Central memory CD8-positive, alpha-beta T cell (primary cell): ENCODE measurements at regions not wholly inside any gene's neighbourhood (a gene's known extent, or its start where the extent isn't known, plus 50 kb on each side); places are given as distances from the start of the nearest gene placed in this dataset.

Source experiments
- ATAC-seq: fragments of 150-1000 bp; cut with Tn5 transposase; replicated peaks from 2 replicates; pipeline ENCODE4 v1.10.0; 2022; ENCODE audit warnings: mild to moderate bottlenecking, moderate FRiP score, moderate number of reproducible peaks; ENCODE audit not compliant: poor library complexity, severe bottlenecking; ENCODE audit errors: extremely low read depth
- DNase-seq, 2 donors: peaks; one replicate each; pipeline ENCODE4 v3.0.0; 2021; ENCODE audit warnings: low spot score in 2 of 2
- H3K27ac Mint-ChIP-seq: one replicate; pipeline ENCODE4 v1.8.0; 2022; ENCODE audit warnings: low read depth, mild to moderate bottlenecking, moderate library complexity, mixed read lengths
- H3K27me3 Mint-ChIP-seq: one replicate; pipeline ENCODE4 v1.8.0; 2022; ENCODE audit warnings: mixed read lengths
- H3K36me3 Mint-ChIP-seq: one replicate; pipeline ENCODE4 v1.8.0; 2022; ENCODE audit warnings: mild to moderate bottlenecking, moderate library complexity, mixed read lengths; ENCODE audit not compliant: insufficient read depth
- H3K4me1 Mint-ChIP-seq: one replicate; pipeline ENCODE4 v1.8.0; 2022; ENCODE audit warnings: mixed read lengths
- H3K4me3 Mint-ChIP-seq: one replicate; pipeline ENCODE4 v1.8.0; 2022; ENCODE audit warnings: mild to moderate bottlenecking, moderate library complexity, mixed read lengths
- H3K9me3 Mint-ChIP-seq: one replicate; pipeline ENCODE4 v1.8.0; 2022; ENCODE audit warnings: mixed read lengths

DNA sequence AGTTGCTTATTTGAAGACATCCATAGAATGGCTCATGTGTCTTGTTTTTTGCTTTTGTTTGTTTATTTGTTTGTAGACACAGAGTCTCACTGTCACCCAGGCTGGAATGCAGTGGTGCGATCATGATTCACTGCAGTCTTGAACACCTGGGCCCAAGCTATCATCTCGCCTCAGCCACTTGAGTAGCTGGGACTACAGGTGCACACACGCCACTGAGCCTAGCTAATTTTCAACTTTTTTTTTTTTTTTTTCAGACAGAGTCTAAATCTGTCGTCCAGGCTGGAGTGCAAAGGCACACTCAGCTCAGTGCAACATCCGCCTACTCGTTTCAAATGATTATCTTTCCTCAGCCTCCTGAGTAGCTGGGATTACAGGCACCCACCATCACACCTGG is 83.3 kb upstream of the KLF6 start:
- no peak for DNase-seq
- Mint-ChIP-seq H3K27ac (no peak overlapping the region), H3K27me3 (no peaks in the 10 kb centered on the region), H3K9me3 (no peaks in the 10 kb centered on the region), H3K4me3 (no peak overlapping the region), H3K36me3 (peaks cover 4% of the 10 kb centered on the region), H3K4me1 (peaks cover 39% of the 10 kb centered on the region)
- no peak for ATAC-seq

DNA sequence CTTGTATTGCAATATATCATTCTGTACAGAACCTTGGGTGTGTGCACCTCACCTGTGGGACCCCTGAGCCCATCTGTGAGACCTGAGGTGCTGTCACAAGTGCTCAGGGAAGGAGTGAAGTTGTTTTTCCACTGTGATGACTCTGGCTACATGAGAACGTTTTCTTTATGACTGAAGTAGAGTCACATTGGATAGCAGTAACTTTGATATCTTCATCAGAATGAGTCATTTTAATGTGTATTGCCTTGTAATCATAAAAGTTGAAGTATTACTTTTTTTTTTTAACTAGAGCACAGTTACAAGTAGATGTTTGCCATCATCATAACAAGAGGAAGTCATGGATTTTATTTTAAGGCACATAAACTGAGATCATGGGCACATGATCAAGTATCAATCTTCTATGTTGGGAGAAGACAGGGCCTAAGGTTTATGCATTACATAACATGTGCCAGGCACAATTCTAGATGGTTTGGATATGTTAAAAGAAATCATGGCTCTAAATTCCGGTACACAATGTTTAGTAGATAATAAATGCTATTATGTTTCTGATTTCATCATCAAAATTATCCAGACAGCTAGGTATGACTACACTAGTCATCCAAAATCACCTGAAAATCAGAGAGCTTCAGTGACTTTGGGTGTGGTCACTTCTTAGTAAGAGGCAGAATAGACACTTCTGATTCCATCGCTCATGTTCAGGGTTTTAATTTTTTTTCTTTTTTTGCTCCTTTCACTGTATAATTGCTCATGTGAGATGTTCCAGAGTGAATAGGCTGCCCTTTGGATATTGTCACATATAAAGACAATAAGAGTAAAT is 82.7 kb upstream of the KLF6 start:
- Mint-ChIP-seq H3K4me3 (no peak overlapping the region), H3K36me3 (peaks cover 3% of the 10 kb centered on the region), H3K27me3 (no peaks in the 10 kb centered on the region), H3K27ac (no peak overlapping the region), H3K9me3 (no peaks in the 10 kb centered on the region), H3K4me1 (peaks cover 33% of the 10 kb centered on the region)
- ATAC-seq (no peak), DNase-seq (no peak)

DNA sequence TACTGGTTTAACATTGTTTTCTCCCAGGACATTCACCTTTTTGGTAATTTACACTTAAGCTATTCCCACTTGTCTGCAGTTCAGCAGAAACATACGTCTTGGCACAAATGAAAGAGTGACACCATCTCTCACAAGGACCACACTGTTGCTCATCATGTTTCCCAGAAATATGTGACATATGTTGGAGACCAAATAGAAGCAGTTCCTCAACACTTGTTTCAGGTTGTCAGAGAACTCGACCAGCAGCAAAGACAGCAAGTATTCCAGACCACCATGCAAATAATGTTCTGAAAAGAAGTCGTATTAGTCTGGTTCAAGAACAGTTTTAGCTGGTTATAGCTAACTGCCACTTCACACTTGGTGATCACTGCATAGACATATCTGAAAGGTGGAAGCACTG is 81.3 kb upstream of the KLF6 start:
- H3K9me3 Mint-ChIP-seq = no peaks in the 10 kb centered on the region
- H3K27me3 Mint-ChIP-seq = no peaks in the 10 kb centered on the region
- peak overlapping the region; percentile 85 for H3K27ac Mint-ChIP-seq
- DNase-seq (no peak), ATAC-seq (no peak)
- peaks cover 1% of the 10 kb centered on the region for H3K36me3 Mint-ChIP-seq
- peaks cover 20% of the 10 kb centered on the region for H3K4me1 Mint-ChIP-seq
- H3K4me3 Mint-ChIP-seq = peak overlapping the region; percentile 7

DNA sequence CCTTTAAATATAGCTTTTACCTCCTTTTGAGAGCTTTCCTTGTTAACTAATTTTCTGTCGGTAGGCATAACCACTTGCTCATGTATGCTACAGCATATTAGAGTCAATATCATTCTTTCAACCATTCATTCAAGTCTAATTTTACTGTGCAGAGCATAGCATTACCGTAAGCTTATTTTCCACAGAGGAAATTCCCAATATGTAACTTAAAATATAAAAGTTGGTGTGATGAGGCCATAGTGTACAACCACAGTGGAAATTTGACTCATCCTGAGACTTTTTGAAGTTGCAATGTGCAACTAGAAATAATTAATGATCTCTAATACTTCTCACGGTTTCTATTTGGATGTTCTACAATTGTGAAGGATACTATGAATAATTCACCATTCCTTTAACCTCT is 80.6 kb upstream of the KLF6 start:
- peak overlapping the region; percentile 85 for H3K27ac Mint-ChIP-seq
- no peaks in the 10 kb centered on the region for H3K9me3 Mint-ChIP-seq
- no peaks in the 10 kb centered on the region for H3K27me3 Mint-ChIP-seq
- ATAC-seq = no peak
- no peak overlapping the region for H3K4me3 Mint-ChIP-seq
- H3K4me1 Mint-ChIP-seq = peaks cover 20% of the 10 kb centered on the region
- no peak for DNase-seq
- peaks cover 1% of the 10 kb centered on the region for H3K36me3 Mint-ChIP-seq

DNA sequence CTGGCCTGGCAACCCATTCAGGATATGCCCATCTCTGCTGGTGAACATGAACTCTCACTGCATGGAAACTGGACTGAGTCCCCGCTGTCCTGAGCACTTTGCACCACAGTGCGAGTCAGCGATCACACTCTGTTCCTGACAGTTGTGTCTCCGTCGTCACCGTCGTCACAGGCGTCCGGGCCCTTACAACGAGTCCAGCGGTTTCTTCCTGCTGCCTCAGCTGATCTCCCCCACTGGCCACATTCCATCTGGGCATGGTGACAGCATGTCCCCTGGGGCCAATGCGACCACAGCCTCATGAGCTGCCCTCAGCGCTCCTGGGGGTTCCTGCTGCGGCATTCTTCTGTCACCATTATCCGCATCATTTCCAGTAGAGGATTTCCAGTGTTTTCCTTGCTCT is 76.8 kb upstream of the KLF6 start:
- ATAC-seq = no peak
- Mint-ChIP-seq H3K27me3 (no peaks in the 10 kb centered on the region), H3K27ac (no peak overlapping the region), H3K36me3 (no peaks in the 10 kb centered on the region), H3K4me1 (peaks cover 12% of the 10 kb centered on the region), H3K4me3 (no peak overlapping the region), H3K9me3 (no peaks in the 10 kb centered on the region)
- no peak for DNase-seq

DNA sequence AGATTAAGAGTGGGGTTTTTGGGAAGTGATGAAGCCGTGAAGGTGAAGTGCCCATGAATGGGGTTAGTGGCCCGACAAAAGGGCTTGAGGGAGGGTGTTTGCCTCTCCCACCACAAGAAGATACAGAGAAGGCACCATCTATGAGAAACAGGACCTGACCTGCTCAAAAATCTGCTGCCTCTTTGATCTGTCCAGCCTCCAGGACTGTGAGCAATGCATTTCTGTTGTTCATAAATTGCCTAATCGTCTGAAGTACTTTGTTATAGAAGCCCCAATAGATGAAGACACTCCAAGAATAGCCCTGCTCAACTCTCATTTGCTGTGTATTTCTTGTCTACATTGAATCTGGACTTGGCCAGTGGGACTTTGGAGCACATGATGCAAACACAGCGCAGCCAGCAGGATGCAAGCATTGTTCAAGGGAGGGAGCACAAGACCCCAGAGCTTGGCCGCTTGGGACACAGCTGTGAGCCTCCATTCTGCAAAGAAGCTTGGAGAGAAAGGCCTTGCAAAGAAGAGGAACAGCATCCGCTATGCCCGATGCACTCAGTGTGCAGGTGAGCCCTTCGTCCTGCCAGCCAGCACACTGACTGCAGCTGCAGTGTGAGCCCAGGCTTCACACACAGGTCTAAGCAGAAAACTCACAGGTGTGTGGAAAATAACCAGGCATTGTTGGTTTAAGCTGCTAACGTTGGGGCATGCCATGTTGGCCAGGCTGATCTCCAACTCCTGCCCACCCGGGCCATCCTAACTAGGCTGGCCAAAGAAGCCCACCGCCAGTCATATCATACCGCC is 73.2 kb upstream of the KLF6 start:
- DNase-seq (no peak), ATAC-seq (no peak)
- Mint-ChIP-seq H3K9me3 (no peaks in the 10 kb centered on the region), H3K27ac (no peak overlapping the region), H3K4me3 (no peak overlapping the region), H3K36me3 (peaks cover 3% of the 10 kb centered on the region), H3K4me1 (peaks cover 16% of the 10 kb centered on the region), H3K27me3 (no peaks in the 10 kb centered on the region)

DNA sequence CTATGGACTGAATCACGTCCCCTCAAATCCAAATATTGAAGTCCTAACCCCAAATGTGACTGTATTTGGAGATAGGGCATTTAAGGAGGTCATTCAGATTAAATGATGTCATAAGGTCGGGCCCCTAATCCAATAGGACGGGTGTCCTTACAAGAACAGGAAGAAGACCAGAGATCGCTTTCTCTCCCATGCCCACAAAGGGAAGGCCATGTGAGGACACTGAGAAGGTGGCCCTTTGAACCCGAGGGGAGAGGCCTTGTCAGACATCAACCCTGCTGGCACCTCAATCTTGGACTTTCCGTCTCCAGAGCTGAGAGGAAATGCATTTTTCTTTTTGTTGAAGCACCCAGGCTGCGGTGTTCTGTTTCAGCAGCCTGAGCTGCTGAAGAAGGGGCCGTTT is 72.3 kb upstream of the KLF6 start:
- no peaks in the 10 kb centered on the region for H3K27me3 Mint-ChIP-seq
- DNase-seq = no peak
- H3K9me3 Mint-ChIP-seq = no peaks in the 10 kb centered on the region
- H3K27ac Mint-ChIP-seq = no peak overlapping the region
- H3K36me3 Mint-ChIP-seq = peaks cover 6% of the 10 kb centered on the region
- no peak for ATAC-seq
- H3K4me1 Mint-ChIP-seq = peaks cover 24% of the 10 kb centered on the region
- H3K4me3 Mint-ChIP-seq = no peak overlapping the region

DNA sequence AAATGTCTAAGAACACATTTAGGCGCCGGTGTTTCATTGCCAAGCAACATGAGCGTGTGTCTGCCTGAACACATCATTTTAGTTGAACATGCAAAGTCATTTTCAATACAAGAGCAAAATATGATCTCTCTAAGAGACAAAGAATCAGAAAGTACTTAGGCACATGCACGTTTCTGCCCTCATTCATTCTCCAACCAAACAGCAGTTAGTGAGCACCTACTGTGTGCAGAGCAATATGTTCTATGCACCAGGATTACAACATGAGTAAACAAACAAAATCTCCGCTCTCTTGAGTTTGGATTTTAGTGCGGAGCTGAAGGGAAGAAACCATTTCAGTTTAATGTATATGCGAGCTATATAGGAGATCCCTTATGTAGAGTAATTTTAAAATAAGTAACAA is 71.6 kb upstream of the KLF6 start:
- Mint-ChIP-seq H3K27me3 (no peaks in the 10 kb centered on the region), H3K27ac (peak overlapping the region; percentile 36), H3K4me1 (peaks cover 31% of the 10 kb centered on the region), H3K9me3 (no peaks in the 10 kb centered on the region), H3K36me3 (peaks cover 8% of the 10 kb centered on the region), H3K4me3 (no peak overlapping the region)
- ATAC-seq = no peak
- DNase-seq = no peak

DNA sequence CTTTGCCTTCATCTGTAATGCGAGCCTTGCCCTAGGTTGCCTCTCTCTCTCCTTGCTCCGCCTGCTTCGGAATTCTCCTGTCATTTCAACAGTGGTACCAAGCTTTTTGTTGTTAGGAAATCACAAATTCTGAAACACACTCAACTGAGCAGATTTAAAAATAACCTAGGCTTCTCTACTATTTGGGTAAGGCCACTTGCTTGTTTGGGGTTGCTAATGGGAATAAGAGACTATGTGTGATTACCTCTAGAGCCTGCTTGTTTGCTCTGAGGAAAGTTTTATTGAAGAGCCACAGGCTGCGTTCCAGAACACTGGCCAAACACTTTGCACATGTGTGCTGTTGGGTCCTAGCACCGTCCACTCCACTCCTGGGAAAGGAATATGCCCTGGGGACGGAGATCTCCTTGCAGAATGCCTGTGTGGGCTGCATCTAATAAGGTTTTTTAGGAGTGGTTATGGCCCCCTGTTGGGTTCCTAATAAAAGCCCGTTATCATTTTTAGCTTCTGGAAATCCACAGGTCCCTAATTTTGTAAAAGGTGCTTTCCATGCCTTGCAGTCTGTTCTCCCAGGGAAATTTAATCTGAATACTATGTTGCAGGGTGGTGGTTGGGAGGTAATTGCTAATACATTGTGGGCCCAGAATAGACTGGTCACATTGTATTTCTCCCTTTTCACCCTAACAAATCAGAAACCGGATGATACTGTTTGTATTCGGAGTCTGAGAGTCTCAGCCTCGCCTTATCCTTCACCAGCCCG is 68.7 kb upstream of the KLF6 start:
- Mint-ChIP-seq H3K9me3 (no peaks in the 10 kb centered on the region), H3K27ac (peak overlapping the region; percentile 95), H3K4me3 (peak overlapping the region; percentile 43), H3K27me3 (no peaks in the 10 kb centered on the region), H3K4me1 (peaks cover 44% of the 10 kb centered on the region), H3K36me3 (peaks cover 13% of the 10 kb centered on the region)
- ATAC-seq (no peak), DNase-seq (no peak)

DNA sequence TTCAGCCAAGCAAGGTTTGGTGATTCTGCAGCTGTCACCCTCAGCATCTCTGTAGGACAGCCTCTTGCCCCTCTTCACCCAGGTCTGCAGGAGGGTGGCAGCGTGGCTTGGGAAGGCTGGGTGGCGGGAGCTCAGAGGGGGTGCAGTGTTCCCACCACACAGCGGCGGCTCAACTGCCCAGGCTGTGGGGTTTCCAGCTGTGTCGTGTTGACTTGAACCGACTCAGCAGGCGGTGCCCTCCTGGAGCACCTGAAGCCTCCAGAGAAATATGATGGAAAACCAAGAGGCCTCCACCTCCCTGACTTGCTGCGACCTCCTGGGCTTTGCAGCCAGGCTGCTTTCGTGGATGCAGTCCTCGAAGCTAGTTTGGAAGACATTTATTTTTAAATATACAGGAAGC is 68.0 kb upstream of the KLF6 start:
- ATAC-seq = no peak
- peak overlapping the region; percentile 95 for H3K27ac Mint-ChIP-seq
- peaks cover 13% of the 10 kb centered on the region for H3K36me3 Mint-ChIP-seq

DNA sequence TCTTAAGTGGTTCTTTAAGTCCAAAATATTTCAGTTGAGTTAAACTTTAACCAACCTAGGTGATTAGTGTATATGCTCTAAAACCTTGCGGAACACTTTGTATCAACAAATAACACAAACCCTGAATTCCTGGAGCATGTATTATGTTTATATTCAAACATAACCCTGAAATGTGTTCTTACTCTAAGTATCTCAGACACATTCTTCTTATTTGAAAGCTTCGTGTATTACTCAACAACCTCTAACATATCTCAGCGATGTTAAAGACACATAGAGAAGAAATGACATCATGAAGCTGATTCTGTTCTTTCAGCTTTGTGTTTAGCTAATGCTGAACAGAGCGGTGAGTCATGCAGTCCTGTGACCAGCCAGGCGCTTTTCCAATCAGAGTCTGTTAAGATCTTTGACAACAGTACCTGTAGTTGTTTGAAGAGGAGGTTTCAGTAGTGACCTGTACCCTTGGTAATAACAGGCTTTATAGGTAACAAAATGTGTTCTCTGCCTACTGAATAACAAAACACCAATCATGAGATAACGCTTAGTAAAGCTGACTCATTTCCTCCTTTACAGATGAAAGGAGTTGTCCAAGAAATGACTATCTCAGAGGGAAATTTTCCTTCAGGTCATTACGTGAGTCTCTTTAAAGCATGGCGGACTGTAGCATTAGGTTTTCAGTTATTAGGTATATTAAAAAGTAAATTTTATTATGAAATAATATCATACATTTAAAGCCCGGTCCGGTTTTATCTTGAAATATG is 67.3 kb upstream of the KLF6 start:
- Mint-ChIP-seq H3K9me3 (no peaks in the 10 kb centered on the region), H3K4me3 (peak overlapping the region; percentile 63), H3K27ac (peak overlapping the region; percentile 95), H3K27me3 (no peaks in the 10 kb centered on the region), H3K36me3 (peaks cover 13% of the 10 kb centered on the region), H3K4me1 (peaks cover 44% of the 10 kb centered on the region)
- peak; percentile 93 for ATAC-seq
- peak in 1 of 2 donors; percentile 63 for DNase-seq

More for the DNA sequence above, 68.0 kb upstream of the KLF6 start:
- H3K9me3 Mint-ChIP-seq = no peaks in the 10 kb centered on the region
- H3K4me1 Mint-ChIP-seq = peaks cover 44% of the 10 kb centered on the region
- no peaks in the 10 kb centered on the region for H3K27me3 Mint-ChIP-seq
- H3K4me3 Mint-ChIP-seq = peak overlapping the region; percentile 43
- no peak for DNase-seq
